Central memory CD8-positive, alpha-beta T cell (primary cell): ENCODE measurements at regions not wholly inside any gene's neighbourhood (a gene's known extent, or its start where the extent isn't known, plus 50 kb on each side); places are given as distances from the start of the nearest gene placed in this dataset.

Experiments used
- ATAC-seq: fragments of 150-1000 bp; cut with Tn5 transposase; replicated peaks from 2 replicates; pipeline ENCODE4 v1.10.0; 2022; ENCODE audit warnings: mild to moderate bottlenecking, moderate FRiP score, moderate number of reproducible peaks; ENCODE audit not compliant: poor library complexity, severe bottlenecking; ENCODE audit errors: extremely low read depth
- DNase-seq, 2 donors: peaks; one replicate each; pipeline ENCODE4 v3.0.0; 2021; ENCODE audit warnings: low spot score in 2 of 2
- H3K27ac Mint-ChIP-seq: one replicate; pipeline ENCODE4 v1.8.0; 2022; ENCODE audit warnings: low read depth, mild to moderate bottlenecking, moderate library complexity, mixed read lengths
- H3K27me3 Mint-ChIP-seq: one replicate; pipeline ENCODE4 v1.8.0; 2022; ENCODE audit warnings: mixed read lengths
- H3K36me3 Mint-ChIP-seq: one replicate; pipeline ENCODE4 v1.8.0; 2022; ENCODE audit warnings: mild to moderate bottlenecking, moderate library complexity, mixed read lengths; ENCODE audit not compliant: insufficient read depth
- H3K4me1 Mint-ChIP-seq: one replicate; pipeline ENCODE4 v1.8.0; 2022; ENCODE audit warnings: mixed read lengths
- H3K4me3 Mint-ChIP-seq: one replicate; pipeline ENCODE4 v1.8.0; 2022; ENCODE audit warnings: mild to moderate bottlenecking, moderate library complexity, mixed read lengths
- H3K9me3 Mint-ChIP-seq: one replicate; pipeline ENCODE4 v1.8.0; 2022; ENCODE audit warnings: mixed read lengths

DNA sequence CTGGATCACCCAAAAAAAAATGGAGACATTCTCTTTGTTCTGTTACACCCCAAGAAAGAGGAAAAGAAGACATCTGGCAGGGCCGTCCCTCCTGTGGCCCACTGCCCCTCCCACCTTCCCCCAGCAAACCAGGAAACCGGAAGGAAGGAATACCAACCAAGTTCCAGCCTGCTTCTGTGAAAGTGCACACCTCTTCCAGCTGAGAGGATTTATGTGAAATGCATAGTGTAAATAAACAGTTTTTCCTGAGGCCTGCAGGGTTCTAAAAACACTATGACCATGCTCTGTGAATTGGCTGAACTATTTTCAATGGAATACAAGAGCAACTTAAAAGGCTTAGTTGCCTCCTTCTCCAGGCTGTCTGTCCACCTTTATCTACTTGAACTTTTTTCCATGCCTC is 50.0 kb upstream of the CHST1 start:
- Mint-ChIP-seq H3K36me3 (peaks cover under 1% of the 10 kb centered on the region), H3K9me3 (no peaks in the 10 kb centered on the region), H3K27ac (no peak overlapping the region), H3K4me3 (no peak overlapping the region), H3K4me1 (no peaks in the 10 kb centered on the region), H3K27me3 (peaks cover 20% of the 10 kb centered on the region)
- ATAC-seq: no peak
- no peak for DNase-seq
